Right lobe of liver (tissue), 4 donors: ENCODE measurements at regions not wholly inside any gene's neighbourhood (a gene's known extent, or its start where the extent isn't known, plus 50 kb on each side); places are given as distances from the start of the nearest gene placed in this dataset.

Source experiments
- CTCF ChIP-seq, 4 donors: fragments of 200-600 bp in 3 of 4; fragments of 450-650 bp in 1 of 4; IDR thresholded peaks; one replicate each; pipeline versions ENCODE4 v1.5.1 to v1.8.0; 2016 to 2022; ENCODE audit warnings: antibody characterized with exemption in 4 of 4, mild to moderate bottlenecking in 2 of 4
- POLR2A ChIP-seq: fragments of 450-650 bp; IDR thresholded peaks from one replicate; pipeline ENCODE4 v1.6.1; 2017; ENCODE audit warnings: antibody characterized with exemption, mild to moderate bottlenecking
- donor health status: DM: no; HTN: no; CAD: no.
- donor health status: DM: no; HTN: no; CAD: no.
- donor health status: DM: no; HTN: yes; CAD: no.

GRCh38 chr5:74433896-74434829 is 206.4 kb downstream of the ENC1 start:
- TF ChIP-seq CTCF (IDR thresholded peaks at IDR 0.05) = no peak
- no peak for TF ChIP-seq POLR2A
